ENCODE measurements at regions not wholly inside any gene's neighbourhood (a gene's known extent, or its start where the extent isn't known, plus 50 kb on each side); places are given as distances from the start of the nearest gene placed in this dataset.

DNA sequence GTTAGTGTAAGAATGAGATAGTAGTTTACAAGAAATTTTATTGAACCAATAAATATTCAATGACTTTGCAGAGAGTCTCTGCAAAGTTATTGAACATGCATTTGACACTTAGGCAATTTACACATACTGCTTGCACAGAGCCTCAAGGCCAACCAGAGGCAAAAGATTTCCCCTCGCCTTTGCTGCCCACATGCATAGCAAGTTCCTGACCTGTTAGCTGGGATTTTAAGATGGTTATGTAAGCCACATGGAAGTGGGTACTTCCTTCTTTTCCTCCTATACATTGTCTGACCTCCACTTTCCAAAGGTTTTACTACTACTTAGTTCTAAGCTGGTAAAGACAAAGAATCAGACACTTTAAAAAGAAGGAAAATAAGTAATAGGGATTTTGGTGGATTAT, 430.1 kb upstream of the FRG1 start:
- TF ChIP-seq, protein P1, sequence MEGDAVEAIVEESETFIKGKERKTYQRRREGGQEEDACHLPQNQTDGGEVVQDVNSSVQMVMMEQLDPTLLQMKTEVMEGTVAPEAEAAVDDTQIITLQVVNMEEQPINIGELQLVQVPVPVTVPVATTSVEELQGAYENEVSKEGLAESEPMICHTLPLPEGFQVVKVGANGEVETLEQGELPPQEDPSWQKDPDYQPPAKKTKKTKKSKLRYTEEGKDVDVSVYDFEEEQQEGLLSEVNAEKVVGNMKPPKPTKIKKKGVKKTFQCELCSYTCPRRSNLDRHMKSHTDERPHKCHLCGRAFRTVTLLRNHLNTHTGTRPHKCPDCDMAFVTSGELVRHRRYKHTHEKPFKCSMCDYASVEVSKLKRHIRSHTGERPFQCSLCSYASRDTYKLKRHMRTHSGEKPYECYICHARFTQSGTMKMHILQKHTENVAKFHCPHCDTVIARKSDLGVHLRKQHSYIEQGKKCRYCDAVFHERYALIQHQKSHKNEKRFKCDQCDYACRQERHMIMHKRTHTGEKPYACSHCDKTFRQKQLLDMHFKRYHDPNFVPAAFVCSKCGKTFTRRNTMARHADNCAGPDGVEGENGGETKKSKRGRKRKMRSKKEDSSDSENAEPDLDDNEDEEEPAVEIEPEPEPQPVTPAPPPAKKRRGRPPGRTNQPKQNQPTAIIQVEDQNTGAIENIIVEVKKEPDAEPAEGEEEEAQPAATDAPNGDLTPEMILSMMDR (IDR thresholded peaks at IDR 0.05; ENCODE audit: insufficient read depth, low read depth, low read length, missing control alignments), result no peak
- no peak for DNase-seq (ENCODE audit: low read depth)
- H3K4me3 ChIP-seq (ENCODE audit: low read length), result no peak overlapping the region

GRCh38 chr4:189511581-189511980, 429.1 kb upstream of the FRG1 start:
- H3K4me3 ChIP-seq (ENCODE audit: low read length), result no peak overlapping the region
- TF ChIP-seq, protein P1 (IDR thresholded peaks at IDR 0.05; ENCODE audit: insufficient read depth, low read depth, low read length, missing control alignments), result no peak
- DNase-seq (ENCODE audit: low read depth), result no peak

- TF ChIP-seq, protein P1 (IDR thresholded peaks at IDR 0.05; ENCODE audit: insufficient read depth, low read depth, low read length, missing control alignments), result no peak
- no peak overlapping the region for H3K4me3 ChIP-seq (ENCODE audit: low read length)
- no peak for DNase-seq (ENCODE audit: low read depth)
These were observed 427.3 kb upstream of the FRG1 start for GRCh38 chr4:189513421-189513820.

DNA sequence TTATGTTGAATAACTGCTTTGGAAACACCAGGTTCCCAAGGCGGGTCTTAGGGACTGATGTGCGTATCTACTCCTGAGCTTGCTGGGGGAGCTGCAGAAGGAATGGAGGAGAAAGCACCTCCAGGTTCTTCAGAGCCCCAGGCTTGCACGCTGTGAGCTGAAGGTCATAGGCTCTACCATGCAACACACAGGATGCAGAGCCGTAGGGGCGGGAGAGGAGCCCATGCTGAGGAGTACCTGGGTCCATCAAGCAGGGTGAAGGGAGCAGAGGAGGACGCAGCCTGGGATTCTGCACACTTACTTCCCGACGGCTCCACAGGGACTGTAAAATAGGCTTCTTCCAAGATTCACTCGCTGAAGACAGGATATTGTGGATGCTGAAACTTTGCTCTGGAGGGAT, 426.5 kb upstream of the FRG1 start:
- no peak overlapping the region for H3K4me3 ChIP-seq (ENCODE audit: low read length)
- no peak for DNase-seq (ENCODE audit: low read depth)
- TF ChIP-seq, protein P1 (IDR thresholded peaks at IDR 0.05; ENCODE audit: insufficient read depth, low read depth, low read length, missing control alignments), result no peak

GRCh38 chr4:189516902-189517301, 423.8 kb upstream of the FRG1 start:
- no peak overlapping the region for H3K4me3 ChIP-seq (ENCODE audit: low read length)
- TF ChIP-seq, protein P1 (IDR thresholded peaks at IDR 0.05; ENCODE audit: insufficient read depth, low read depth, low read length, missing control alignments), result no peak
- DNase-seq (ENCODE audit: low read depth), result no peak

GRCh38 chr4:189519186-189519585, 421.5 kb upstream of the FRG1 start:
- DNase-seq (ENCODE audit: low read depth), result no peak
- TF ChIP-seq, protein P1 (IDR thresholded peaks at IDR 0.05; ENCODE audit: insufficient read depth, low read depth, low read length, missing control alignments), result no peak
- H3K4me3 ChIP-seq (ENCODE audit: low read length), result no peak overlapping the region

- H3K4me3 ChIP-seq (ENCODE audit: low read length), result no peak overlapping the region
- DNase-seq (ENCODE audit: low read depth), result no peak
- TF ChIP-seq, protein P1 (IDR thresholded peaks at IDR 0.05; ENCODE audit: insufficient read depth, low read depth, low read length, missing control alignments), result no peak
These were observed 415.4 kb upstream of the FRG1 start for GRCh38 chr4:189525304-189525703.
